Neural progenitor cell (in vitro differentiated cells): ENCODE measurements at regions not wholly inside any gene's neighbourhood (a gene's known extent, or its start where the extent isn't known, plus 50 kb on each side); places are given as distances from the start of the nearest gene placed in this dataset.

ENCODE experiments used
- DNase-seq: peaks from one replicate; pipeline ENCODE4 v3.0.0-alpha.2; 2016; ENCODE audit warnings: low spot score
- H2AFZ ChIP-seq: fragments of 200-600 bp; sonication (generic); replicated peaks from 2 replicates; pipeline ENCODE4 v1.6.1; 2016; ENCODE audit warnings: antibody characterized with exemption
- H3F3A ChIP-seq: fragments of 200-600 bp; sonication (generic); 2 replicates; pipeline ENCODE4 v1.6.1; 2016; ENCODE audit warnings: antibody characterized with exemption, low read depth
- H3K27ac ChIP-seq: fragments of 200-600 bp; sonication (generic); 2 replicates; pipeline ENCODE4 v1.5.1; 2016; ENCODE audit warnings: mild to moderate bottlenecking
- H3K27me3 ChIP-seq: fragments of 200-600 bp; sonication (generic); 2 replicates; pipeline ENCODE4 v1.6.1; 2016; ENCODE audit warnings: mild to moderate bottlenecking, moderate library complexity
- H3K36me3 ChIP-seq: fragments of 200-600 bp; sonication (generic); 2 replicates; pipeline ENCODE4 v1.5.1; 2016
- H3K4me1 ChIP-seq: fragments of 200-600 bp; sonication (generic); 2 replicates; pipeline ENCODE4 v1.6.1; 2016; ENCODE audit warnings: mixed run types
- H3K4me2 ChIP-seq: fragments of 200-600 bp; sonication (generic); 2 replicates; pipeline ENCODE4 v1.6.1; 2016
- H3K4me3 ChIP-seq: fragments of 200-600 bp; sonication (generic); 2 replicates; pipeline ENCODE4 v1.5.1; 2016
- H3K79me2 ChIP-seq: fragments of 200-600 bp; sonication (generic); 2 replicates; pipeline ENCODE4 v1.6.1; 2016; ENCODE audit warnings: low read depth
- H3K9ac ChIP-seq: fragments of 200-600 bp; sonication (generic); 2 replicates; pipeline ENCODE4 v1.6.1; 2016
- H3K9me3 ChIP-seq: fragments of 200-600 bp; sonication (generic); 2 replicates; pipeline ENCODE4 v1.5.1; 2016; ENCODE audit warnings: low read depth
- H4K20me1 ChIP-seq: fragments of 200-600 bp; sonication (generic); 2 replicates; pipeline ENCODE4 v1.6.1; 2016; ENCODE audit warnings: low read depth
- H3K27ac Mint-ChIP-seq: 3 replicates; pipeline ENCODE4 v1.8.0; 2021; ENCODE audit warnings: mixed read lengths
- H3K27me3 Mint-ChIP-seq: 2 replicates; pipeline ENCODE4 v1.8.0; 2022; ENCODE audit warnings: low read depth, mild to moderate bottlenecking, inconsistent platforms, moderate library complexity, mixed read lengths; ENCODE audit not compliant: insufficient read depth
- H3K36me3 Mint-ChIP-seq: 3 replicates; pipeline ENCODE4 v1.8.0; 2021; ENCODE audit warnings: mixed read lengths
- H3K4me1 Mint-ChIP-seq: 3 replicates; pipeline ENCODE4 v1.8.0; 2021; ENCODE audit warnings: mixed read lengths
- H3K4me3 Mint-ChIP-seq: 3 replicates; pipeline ENCODE4 v1.8.0; 2021; ENCODE audit warnings: mild to moderate bottlenecking, moderate library complexity, mixed read lengths
- H3K9me3 Mint-ChIP-seq: 3 replicates; pipeline ENCODE4 v1.8.0; 2020; ENCODE audit warnings: mixed read lengths
- CTCF ChIP-seq: fragments of 200-600 bp; sonication (generic); IDR thresholded peaks from 2 replicates; pipeline ENCODE4 v1.5.1; 2017; ENCODE audit warnings: antibody characterized with exemption, mild to moderate bottlenecking
- EZH2 ChIP-seq: fragments of 200-600 bp; sonication (generic); IDR thresholded peaks from 2 replicates; pipeline ENCODE4 v1.6.1; 2017; ENCODE audit warnings: antibody characterized with exemption, mild to moderate bottlenecking, moderate library complexity
- EZH2phosphoT487 ChIP-seq: fragments of 200-600 bp; sonication (generic); IDR thresholded peaks from 2 replicates; pipeline ENCODE4 v1.6.1; 2017; ENCODE audit warnings: antibody characterized with exemption

- Histone ChIP-seq H3K36me3 (no peaks in the 10 kb centered on the region), H3K9me3 (no peaks in the 10 kb centered on the region), H3K27me3 (no peaks in the 10 kb centered on the region), H2AFZ (no peak overlapping the region), H3K4me2 (no peak overlapping the region), H3K4me3 (no peak overlapping the region), H3F3A (no peaks in the 10 kb centered on the region), H3K9ac (no peak overlapping the region), H3K79me2 (no peaks in the 10 kb centered on the region), H3K27ac (no peak overlapping the region), H4K20me1 (no peaks in the 10 kb centered on the region), H3K4me1 (no peaks in the 10 kb centered on the region)
- DNase-seq, result no peak
- peaks cover 2% of the 10 kb centered on the region for H3K27me3 Mint-ChIP-seq
- no peaks in the 10 kb centered on the region for H3K9me3 Mint-ChIP-seq
- no peak for TF ChIP-seq CTCF
- H3K27ac Mint-ChIP-seq, result no peak overlapping the region
- H3K4me3 Mint-ChIP-seq, result no peak overlapping the region
- H3K36me3 Mint-ChIP-seq, result no peaks in the 10 kb centered on the region
- H3K4me1 Mint-ChIP-seq, result no peaks in the 10 kb centered on the region
These were observed 463.1 kb upstream of the NECTIN3 start for GRCh38 chr3:110608566-110608965.

DNA sequence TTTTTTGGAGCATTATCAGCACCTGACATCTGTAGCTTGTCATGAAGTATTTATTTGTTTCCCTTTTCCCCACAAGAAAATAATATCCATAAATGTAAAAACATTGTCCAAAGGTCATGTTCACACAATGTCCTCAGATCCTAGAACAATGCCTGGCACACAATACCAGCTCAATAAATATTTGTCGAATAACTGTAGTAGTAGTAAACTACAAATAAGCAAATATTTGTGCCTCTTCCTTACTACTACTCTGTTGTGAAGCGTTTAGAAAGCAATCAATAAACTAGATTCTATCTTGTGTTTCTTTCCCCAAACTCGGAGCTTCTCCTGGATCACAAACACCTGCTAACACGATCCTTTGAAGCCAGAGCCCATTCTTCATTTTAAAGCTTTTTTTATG lies 459.6 kb upstream of the NECTIN3 start:
- no peak for TF ChIP-seq EZH2
- TF ChIP-seq EZH2phosphoT487, result no peak
- TF ChIP-seq CTCF, result no peak
- H3K27me3 ChIP-seq, result no peaks in the 10 kb centered on the region
- no peaks in the 10 kb centered on the region for H3K79me2 ChIP-seq
- no peak overlapping the region for H3K4me3 ChIP-seq
- no peaks in the 10 kb centered on the region for H3K4me1 ChIP-seq
- no peak overlapping the region for H3K9ac ChIP-seq
- no peaks in the 10 kb centered on the region for H3F3A ChIP-seq
- no peaks in the 10 kb centered on the region for H3K36me3 ChIP-seq
- Mint-ChIP-seq H3K27ac (no peak overlapping the region), H3K9me3 (no peaks in the 10 kb centered on the region), H3K36me3 (no peaks in the 10 kb centered on the region), H3K4me3 (no peak overlapping the region), H3K4me1 (no peaks in the 10 kb centered on the region), H3K27me3 (peaks cover 2% of the 10 kb centered on the region)
- no peak overlapping the region for H3K27ac ChIP-seq
- no peaks in the 10 kb centered on the region for H4K20me1 ChIP-seq
- H3K4me2 ChIP-seq, result no peak overlapping the region
- no peak for DNase-seq
- H2AFZ ChIP-seq, result no peak overlapping the region
- no peaks in the 10 kb centered on the region for H3K9me3 ChIP-seq

- no peaks in the 10 kb centered on the region for H3K4me1 ChIP-seq
- H3K27ac Mint-ChIP-seq, result no peak overlapping the region
- H3K4me3 ChIP-seq, result no peak overlapping the region
- no peaks in the 10 kb centered on the region for H3K9me3 ChIP-seq
- H3K9ac ChIP-seq, result no peak overlapping the region
- DNase-seq, result no peak
- H3K4me1 Mint-ChIP-seq, result no peaks in the 10 kb centered on the region
- TF ChIP-seq EZH2, result no peak
- TF ChIP-seq EZH2phosphoT487, result no peak
- TF ChIP-seq CTCF, result no peak
- no peaks in the 10 kb centered on the region for H4K20me1 ChIP-seq
- H3K4me3 Mint-ChIP-seq, result no peak overlapping the region
- no peaks in the 10 kb centered on the region for H3F3A ChIP-seq
- H3K27ac ChIP-seq, result no peak overlapping the region
- H3K27me3 Mint-ChIP-seq, result peaks cover 2% of the 10 kb centered on the region
- no peaks in the 10 kb centered on the region for H3K36me3 Mint-ChIP-seq
- H2AFZ ChIP-seq, result no peak overlapping the region
- no peaks in the 10 kb centered on the region for H3K9me3 Mint-ChIP-seq
- no peak overlapping the region for H3K4me2 ChIP-seq
- no peaks in the 10 kb centered on the region for H3K27me3 ChIP-seq
- no peaks in the 10 kb centered on the region for H3K36me3 ChIP-seq
- H3K79me2 ChIP-seq, result no peaks in the 10 kb centered on the region
These were observed 457.4 kb upstream of the NECTIN3 start for GRCh38 chr3:110614186-110614585.

DNA sequence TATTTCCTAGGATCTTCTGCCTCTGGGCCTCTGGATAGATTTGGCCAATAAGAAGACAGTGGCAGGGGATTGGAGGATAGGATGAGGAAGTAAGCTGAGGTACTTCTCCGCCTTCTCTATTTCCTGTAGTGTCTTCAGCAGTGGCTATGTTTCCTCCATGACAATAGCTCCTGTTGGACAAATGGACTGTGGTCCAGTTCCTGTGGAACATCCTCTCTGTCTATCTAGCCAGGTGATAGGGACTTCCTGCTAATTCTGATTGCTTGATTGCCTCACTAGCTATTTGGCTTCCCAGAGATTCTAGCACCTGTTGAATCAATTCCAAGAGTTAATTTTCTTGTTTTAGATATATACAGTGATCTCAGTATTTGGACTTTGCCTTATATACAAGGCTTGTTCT lies 456.2 kb upstream of the NECTIN3 start:
- no peaks in the 10 kb centered on the region for H3F3A ChIP-seq
- TF ChIP-seq EZH2phosphoT487 (no peak), CTCF (no peak), EZH2 (no peak)
- Mint-ChIP-seq H3K9me3 (no peaks in the 10 kb centered on the region), H3K27me3 (peaks cover 2% of the 10 kb centered on the region), H3K4me1 (no peaks in the 10 kb centered on the region), H3K4me3 (no peak overlapping the region), H3K36me3 (no peaks in the 10 kb centered on the region), H3K27ac (no peak overlapping the region)
- H3K79me2 ChIP-seq, result no peaks in the 10 kb centered on the region
- H3K27ac ChIP-seq, result no peak overlapping the region
- H3K27me3 ChIP-seq, result no peaks in the 10 kb centered on the region
- no peak for DNase-seq
- no peak overlapping the region for H3K9ac ChIP-seq
- H2AFZ ChIP-seq, result no peak overlapping the region
- no peaks in the 10 kb centered on the region for H3K9me3 ChIP-seq
- no peak overlapping the region for H3K4me2 ChIP-seq
- no peaks in the 10 kb centered on the region for H3K4me1 ChIP-seq
- H3K36me3 ChIP-seq, result no peaks in the 10 kb centered on the region
- no peaks in the 10 kb centered on the region for H4K20me1 ChIP-seq
- H3K4me3 ChIP-seq, result no peak overlapping the region
